Glomerular visceral epithelial cell (primary cell): ENCODE measurements at regions not wholly inside any gene's neighbourhood (a gene's known extent, or its start where the extent isn't known, plus 50 kb on each side); places are given as distances from the start of the nearest gene placed in this dataset.

ENCODE experiments used
- DNase-seq: peaks from one replicate; pipeline ENCODE4 v3.0.0-alpha.2; 2016; ENCODE audit errors: extremely low spot score

DNA sequence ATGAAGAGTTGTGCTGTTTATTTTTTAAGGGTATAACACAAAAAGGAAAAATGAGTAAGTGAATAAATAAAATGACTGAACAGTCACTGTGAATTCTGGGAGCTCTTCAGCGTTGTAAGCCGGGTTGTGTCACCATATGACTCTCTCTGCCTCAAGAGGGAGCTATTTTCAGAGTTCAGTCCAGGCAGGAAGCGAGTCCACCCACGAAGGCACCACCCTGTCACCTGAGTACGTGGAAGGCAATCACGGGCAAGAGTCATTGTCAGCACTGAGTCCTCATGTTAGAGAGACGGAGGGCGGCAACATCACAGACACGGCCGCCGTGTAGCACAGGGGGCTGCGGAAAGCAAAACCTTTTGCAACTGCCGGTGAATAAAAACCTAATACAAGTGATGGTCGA is 227.6 kb downstream of the UTP18 start:
- no peak for DNase-seq

DNA sequence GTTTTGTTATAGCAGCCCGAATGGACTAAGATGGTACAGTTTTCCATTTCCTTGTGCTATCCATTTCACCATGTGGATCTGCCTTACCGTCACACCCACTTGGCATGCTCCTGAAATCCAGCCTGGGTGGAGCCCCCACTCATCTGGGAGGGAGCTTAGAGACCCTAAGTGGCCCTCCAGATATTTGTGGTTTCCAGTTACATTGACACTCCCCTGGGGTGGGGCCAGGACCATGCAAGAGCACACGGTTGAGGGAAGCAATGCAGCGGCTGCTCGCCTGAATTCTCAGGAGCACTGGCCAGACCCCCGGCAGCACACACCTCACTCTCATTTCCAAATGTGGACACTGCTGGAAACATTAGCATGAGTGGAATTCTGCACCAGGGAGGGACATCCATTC is 231.1 kb downstream of the UTP18 start:
- DNase-seq: no peak

DNA sequence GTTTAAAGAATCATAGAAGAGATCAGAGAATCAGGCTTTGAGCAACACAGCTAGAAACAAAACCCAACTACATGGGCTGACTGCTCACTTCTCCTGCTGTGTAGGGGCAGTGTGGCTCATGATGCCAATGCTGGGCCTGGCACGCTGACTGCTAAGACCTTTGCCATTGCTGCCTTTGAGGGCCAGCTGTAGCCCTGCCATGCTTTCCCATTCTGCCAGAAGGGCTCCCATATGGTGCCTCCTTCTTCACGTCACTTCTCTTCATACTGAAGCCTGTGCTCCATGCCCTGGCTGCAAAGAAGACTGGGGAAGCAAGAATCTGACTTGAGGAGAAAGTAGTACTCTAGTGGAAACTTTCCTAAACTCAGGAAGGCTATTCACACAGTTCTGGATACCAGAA is 232.9 kb downstream of the UTP18 start:
- no peak for DNase-seq

- no peak for DNase-seq
Observed at GRCh38 chr17:51496378-51496777, 236.0 kb downstream of the UTP18 start.

GRCh38 chr17:51499897-51500296 is 239.6 kb downstream of the UTP18 start:
- no peak for DNase-seq

DNA sequence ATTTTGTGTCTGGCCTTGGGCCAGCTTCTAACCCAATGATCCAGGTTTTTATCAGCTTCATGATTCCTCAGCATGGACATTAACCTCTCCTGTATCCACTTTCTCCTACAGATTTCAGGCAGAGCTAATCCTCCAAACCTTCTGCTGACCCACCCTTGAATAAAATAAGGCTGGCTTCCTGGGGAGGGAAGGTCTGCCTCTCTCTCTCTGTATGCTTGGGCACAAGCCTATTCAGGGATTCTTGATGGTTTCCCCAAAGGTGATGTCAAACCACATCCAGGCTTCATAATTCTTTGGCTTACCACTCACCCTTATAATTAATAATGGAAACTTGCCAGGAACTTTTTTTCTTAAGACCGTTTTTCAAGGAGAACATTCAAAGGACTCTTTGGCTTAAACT is 240.1 kb downstream of the UTP18 start:
- DNase-seq: no peak

DNA sequence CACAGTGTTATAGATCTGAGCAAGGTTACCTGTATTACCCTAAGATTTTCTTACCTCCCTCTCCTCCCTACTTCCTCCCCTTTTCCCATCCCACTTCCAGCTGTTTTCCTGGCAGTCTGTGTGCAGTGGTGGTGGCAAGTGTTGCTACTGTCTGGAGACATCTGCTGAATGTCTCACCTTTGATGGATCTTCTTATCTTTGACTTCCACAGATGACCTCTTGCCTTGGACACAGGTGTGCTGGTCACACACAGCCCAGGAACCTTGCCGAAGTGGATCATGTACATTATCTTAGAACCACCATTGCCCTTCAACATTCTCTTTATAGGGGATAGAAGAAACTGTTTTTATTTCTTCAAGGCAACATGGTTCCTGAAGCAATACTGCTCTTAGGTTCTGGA is 245.1 kb downstream of the UTP18 start:
- no peak for DNase-seq

DNA sequence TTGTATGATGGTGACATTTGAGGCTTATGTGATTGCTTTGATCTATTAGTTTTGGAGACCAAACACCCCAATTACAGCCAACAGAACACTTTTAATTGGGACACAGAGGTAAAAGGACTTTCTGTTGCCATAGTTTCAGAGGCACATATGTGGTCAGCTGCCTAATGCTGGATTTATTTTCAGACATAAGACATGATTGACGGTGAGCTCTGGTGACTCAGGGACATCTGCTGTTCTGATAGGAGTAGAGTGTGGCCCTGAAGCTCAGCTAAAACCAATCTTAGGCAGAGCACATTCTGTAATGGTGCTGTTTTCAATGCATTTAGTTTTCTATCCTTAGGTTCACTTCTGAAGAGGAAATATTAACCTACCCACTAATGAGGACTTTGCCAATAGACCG is 247.1 kb downstream of the UTP18 start:
- DNase-seq: no peak

DNA sequence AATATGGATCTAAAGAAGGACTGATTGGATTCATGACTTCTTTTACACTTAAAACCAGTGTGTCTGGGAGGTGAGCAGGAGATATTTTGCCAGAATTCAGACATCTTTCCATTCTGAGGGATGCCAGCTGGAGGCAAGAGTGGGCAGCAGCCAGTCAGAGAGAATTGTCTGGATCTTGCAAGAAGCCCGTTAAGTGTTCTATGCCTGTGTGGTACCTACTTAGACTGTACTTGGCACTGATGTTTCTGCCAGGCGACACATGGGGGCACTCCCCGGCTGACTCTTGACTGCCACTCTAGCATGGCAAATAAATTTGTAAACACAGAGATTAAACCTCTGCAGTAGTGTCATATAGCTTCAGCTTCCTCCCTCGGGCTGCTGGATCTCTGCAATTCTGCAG is 247.7 kb downstream of the UTP18 start:
- DNase-seq: no peak

DNA sequence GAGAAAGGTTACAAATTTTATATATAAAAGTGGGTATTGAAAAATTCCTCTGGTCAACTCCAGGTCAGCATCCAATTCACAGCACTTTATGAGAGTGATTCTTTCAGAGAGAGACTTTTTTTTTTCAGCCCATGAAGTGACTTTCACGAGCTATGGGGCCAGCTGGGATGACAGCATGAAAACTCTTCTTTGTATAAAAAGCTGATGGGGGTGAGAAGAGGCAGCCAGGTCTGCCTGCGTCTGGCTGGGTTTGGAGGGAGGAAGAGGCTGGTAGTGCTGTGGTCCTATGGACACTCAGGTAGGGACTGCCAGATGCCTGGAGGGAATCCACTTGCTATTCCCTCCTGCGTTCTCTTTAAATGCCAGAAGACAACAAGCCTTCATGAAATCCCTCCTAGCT is 250.6 kb downstream of the UTP18 start:
- no peak for DNase-seq

DNA sequence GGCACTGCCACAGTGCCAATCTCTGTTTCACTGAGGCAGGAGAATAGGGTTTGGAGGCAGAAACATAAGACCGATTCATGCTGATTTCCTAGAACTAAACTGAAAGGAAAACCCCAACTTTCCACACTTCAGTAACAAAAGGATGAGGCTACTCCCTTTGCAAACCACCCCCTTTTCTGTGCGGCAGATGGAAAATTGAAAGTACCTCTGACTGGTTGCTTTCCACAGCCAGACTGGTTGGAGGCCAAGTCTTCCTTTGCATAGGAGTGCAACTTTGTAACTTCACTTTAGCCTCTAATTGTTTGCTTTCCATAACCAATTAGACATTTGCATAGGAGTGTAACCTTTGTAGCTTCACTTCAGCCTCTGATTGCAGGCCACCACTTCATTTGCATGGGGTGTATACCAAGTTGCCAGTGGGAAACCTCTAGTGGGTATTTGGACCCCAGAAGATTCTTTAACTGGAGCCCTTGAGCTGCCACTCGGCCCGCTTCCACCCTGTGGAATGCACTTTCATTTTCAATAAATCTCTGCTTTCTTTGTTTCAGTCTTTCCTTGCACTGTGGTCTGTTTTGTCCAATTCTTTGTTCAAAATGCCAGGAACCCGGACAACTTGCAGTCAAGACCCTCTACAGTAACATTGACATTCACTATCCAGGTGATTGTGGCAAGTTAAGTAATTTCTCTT is 252.0 kb downstream of the UTP18 start:
- DNase-seq: no peak

- DNase-seq: no peak
Observed at GRCh38 chr17:51516924-51517323, 256.6 kb downstream of the UTP18 start.

- no peak for DNase-seq
Observed at GRCh38 chr17:51524524-51524923, 264.2 kb downstream of the UTP18 start.

GRCh38 chr17:51526507-51526906 is 266.2 kb downstream of the UTP18 start:
- no peak for DNase-seq

DNA sequence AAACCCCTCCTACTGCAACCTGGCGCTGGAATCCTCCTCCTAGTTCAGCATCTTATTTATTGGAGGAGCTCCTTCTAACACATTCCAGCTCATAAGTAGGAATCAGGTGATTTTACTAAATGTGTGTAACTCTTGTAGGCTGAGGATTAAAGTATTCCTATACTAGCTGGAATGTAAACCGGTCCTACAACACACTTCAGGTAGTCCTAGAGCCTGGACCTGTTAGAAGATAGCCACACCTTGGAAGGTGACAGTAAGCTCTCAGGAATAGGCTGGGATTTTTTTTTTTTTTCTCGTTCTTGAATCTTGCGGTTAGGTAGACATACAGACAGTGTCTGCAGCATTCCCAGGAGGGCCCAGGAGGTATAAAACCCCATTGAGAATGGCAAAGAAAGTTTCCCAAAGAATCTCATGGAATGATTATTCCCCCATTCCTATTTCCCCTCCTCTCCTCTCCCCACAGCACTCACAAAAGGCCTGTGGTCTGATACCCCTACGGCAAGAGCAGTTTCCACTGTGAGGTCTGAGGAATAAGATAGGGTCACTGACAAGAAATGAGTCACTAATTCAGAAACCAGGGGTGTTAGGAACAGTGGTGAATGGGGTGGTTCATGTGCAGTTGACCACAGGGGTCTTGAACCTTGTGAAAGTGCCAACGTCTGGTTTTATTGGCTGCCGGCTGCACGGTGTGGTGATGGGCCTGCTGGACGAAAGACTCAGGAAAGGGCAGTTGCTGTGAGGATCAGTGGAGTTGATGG is 267.1 kb downstream of the UTP18 start:
- DNase-seq: no peak

DNA sequence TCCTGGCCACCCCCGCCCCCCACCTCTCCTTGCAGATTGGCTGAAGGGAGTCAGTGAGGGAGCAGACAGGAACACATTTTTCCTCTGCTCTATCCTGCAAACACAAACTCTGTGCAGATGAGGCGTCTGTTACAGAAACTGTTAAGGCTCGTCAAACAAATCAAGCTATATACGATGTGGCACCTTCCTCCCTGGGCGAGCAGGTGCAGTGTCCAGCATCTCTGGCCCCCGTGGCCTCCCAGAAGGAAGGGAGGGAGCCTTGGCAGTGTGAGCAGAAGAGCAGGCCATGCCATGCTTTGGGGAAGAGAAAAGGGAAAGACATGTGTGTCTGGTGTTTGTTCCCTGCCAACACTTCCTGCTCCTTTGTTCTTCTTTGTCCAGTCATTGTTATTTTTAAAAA is 267.8 kb downstream of the UTP18 start:
- DNase-seq: no peak

DNA sequence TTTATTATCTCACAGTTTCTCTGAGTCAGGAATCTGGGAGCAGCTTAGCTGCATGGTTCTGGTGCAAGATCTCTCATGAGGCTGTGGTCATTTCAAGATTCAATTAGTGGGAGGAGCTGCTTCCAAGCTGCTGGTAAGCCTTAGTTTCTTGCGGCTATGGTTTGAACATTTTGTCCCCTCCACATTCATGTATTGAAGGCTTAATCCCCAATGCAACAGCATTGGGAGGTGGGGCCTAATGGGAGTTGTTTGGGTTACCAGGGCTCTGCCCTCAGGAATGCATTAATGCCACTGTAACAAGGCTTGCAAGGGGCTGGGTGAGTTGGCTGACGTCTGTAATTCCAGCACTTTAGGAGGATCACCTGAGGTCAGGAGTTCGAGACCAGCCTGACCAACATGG is 272.9 kb downstream of the UTP18 start:
- no peak for DNase-seq

DNA sequence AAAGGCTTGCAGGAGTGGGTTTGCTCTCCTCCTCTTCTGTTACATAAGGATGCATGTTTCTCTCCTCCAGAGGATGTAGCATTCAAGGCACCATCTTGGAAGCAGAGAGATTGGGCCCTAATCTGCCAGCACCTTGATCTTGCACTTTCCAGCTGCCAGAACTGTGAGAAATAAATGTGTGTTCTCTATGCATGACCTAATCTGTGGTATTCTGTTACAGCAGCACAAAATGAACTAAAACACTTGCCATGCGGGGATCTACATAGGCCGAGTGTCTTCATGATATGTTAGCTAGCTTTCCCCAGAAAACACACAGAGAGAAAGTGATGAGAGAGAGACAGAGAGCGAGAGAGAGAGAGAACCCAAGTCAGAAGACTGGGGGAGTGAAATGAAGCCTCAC is 273.5 kb downstream of the UTP18 start:
- DNase-seq: no peak

DNA sequence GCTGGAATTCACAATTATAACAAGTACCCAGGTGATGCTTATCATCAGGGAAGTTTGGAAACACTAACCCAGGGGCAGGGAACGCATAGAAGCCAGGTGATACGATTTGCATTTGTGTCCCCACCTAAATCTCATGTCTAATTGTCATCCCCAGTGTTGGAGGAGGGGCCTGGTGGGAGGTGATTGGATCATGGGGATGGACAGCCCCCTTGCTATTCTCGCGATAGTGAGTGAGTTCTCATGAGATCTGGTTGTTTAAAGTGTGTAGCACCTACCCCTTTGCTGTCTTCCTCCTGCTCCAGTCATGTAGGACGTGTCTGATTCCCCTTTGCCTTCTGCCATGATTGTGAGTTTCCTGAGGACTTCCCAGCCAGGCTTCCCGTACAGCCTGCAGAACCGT is 276.3 kb downstream of the UTP18 start:
- no peak for DNase-seq

GRCh38 chr17:51537996-51538550 is 277.7 kb downstream of the UTP18 start:
- no peak for DNase-seq

- DNase-seq: no peak
Observed at GRCh38 chr17:51540151-51540550, 279.8 kb downstream of the UTP18 start.

GRCh38 chr17:51541215-51541614 is 280.9 kb downstream of the UTP18 start:
- no peak for DNase-seq

GRCh38 chr17:51546114-51546513 is 285.8 kb downstream of the UTP18 start:
- DNase-seq: no peak
